ENCODE measurements at regions not wholly inside any gene's neighbourhood (a gene's known extent, or its start where the extent isn't known, plus 50 kb on each side); places are given as distances from the start of the nearest gene placed in this dataset.
"Not testable (repeated sequence)": the region's sequence is repeated elsewhere in the genome, so short reads cannot be mapped to it uniquely, and the experiment has no call there.

DNA sequence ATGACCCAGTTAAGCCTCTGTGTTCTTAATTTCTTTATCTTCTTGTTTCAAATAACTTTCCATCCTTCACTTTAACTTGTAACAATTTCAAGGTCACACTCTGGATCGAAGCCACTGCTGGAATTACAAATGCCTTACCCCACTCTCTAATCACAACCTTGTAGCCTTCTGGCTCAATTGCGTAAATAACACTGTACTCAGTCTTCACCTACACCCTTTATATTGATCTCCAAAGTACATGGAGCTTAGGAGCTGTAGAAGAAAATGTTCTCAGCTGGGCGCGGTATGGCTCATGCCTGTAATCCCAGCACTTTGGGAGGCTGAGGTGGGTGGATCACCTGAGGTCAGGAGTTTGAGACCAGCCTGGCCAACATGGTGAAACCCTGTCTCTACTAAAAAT is 164.3 kb upstream of the NPSR1 start:
- no peak for DNase-seq

DNA sequence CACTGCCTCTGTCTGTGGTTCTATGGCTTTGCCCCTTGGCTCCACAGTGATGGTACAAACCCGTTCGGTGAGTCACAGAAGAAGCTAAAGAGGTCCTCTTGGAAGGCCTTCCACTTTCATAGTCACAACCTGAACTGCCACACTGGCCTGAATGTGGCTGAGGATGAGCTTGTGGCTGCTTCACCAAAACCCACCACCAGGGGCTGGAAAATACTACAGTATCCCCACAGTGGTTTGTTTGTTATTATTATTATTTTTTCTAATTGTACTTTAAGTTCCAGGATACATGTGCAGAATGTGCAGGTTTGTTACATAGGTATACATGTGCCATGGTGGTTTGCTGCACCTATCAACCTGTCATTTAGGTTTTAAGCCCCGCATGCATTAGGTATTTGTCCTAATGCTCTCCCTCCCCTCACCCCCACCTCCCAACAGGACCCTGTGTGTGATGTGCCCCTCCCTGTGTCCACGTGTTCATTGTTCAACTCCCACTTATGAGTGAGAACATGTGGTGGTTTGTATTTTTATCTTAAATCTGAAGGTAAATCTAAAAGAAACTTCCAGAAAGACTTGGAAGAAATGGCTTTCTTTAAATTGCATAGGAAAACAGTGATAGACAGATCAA is 160.8 kb upstream of the NPSR1 start:
- no peak for DNase-seq

DNA sequence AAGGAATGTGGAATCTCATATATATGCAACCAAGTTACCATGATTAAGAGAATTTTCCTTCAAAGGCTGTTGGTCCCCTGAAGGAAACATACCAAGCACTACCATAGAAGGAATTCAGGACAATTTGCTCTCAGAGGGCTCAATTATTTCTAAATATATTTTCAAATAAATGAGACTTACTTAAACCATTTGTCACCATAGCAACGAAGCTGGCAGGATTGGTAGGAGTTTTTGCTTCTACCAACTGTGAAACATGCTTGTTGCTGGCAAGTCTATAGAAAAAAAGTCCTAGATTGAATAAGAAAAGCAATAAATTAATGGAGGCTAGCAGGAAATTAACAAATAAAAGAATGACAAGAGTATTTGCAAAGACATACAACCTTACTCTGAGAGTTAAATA is 156.9 kb upstream of the NPSR1 start:
- no peak for DNase-seq

DNA sequence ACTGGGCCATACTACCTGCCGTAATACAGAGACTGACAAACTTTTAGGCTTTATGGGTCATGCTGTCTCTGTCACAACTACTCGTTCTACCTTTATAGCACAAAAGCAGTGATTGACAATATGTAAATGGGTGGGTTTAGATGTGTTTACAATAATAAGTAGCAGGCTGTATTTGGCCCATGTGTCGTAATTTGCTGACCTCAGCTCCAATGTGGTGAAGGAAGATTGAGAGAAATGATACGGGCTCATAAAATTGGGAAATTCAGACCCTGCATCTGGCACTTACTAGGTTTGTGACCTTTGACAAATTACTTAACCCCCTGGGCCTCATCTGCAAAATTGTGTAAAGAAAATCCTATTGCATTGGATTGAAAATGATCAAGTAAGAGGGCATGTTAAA is 150.8 kb upstream of the NPSR1 start:
- DNase-seq: no peak

DNA sequence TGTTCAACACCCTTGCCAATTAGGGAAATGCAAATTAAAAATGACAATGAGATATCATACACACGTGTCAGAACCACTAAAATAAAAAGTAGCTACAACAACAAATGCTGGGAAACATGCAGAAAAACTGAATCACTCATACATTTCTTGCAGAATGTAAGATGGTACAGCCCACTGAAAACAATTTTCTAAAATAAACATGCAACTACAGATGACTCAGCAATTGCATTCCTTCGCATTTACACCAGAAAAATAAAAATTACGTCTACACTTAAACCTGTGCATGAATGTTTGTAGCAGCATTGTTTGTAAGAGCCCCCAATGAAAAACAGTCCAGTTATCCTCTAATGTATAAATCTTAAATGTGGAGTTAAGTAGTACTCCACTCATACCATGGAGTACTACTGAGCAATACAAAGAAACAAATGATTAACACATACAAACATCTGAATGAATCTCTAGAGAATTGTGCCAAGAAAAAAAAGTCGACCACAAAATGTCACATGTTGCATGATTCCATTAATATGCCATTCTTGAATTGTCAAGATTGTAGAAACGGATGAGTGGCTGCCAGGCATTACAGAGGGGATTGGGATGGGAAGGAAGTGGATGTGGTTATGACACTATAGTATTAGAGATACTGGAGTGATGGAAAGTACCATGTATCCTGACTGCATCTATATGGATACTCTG is 134.6 kb upstream of the NPSR1 start:
- no peak for DNase-seq

DNA sequence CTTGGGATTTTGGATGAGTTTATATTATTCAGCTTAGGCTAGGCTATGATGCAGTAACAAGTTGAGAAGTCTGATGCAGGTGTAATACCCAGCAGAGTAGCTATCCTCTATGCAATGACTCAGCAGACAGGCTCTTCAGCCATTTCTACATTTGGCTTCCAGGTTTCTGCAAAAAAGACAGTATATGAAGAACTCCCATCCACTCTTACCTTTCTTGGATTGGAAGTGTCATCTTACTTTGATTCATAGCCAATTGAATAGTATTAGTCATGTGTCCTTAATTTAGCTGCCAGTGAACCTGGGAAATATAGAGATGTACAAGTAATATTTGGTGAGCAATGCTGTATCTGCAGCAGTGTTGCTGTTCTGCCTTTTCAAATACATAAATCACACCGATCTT is 127.8 kb upstream of the NPSR1 start:
- no peak for DNase-seq

DNA sequence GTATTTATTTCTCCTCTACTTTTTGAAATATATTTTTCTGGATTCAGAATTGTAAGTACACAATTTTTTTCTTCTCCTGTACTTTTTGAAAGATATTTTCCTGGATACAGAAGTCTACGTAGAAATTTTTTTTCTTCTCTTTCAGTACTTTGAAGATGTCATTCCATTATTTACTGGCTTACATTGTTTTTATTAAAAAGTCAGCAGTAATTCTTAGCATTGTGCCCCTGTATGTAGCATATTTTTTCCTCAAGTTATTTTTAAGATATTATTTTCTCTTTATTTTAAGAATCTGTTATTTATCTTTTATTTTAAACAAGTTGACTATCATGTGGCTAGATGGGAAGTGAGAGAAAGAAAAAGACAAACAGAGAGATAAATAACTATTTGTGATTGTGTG is 119.0 kb upstream of the NPSR1 start:
- DNase-seq: no peak

DNA sequence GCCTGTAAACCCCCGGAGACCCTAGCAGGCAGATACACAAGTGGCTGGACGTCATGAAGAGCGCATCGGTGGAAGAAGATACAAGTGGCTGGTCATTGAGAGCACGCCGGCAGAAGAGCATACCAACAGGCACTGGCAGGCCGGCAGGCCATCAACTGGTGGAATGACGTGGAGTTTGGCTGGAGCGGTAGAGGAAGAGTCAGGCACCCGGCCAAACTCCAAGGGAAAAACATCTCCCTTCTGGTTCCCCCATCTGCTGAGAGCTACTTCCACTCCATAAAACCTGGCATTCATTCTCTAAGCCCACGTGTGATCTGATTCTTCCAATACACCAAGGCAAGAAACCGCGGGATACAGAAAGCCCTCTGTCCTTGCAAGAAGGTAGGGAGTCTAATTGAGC is 113.4 kb upstream of the NPSR1 start:
- no peak for DNase-seq

DNA sequence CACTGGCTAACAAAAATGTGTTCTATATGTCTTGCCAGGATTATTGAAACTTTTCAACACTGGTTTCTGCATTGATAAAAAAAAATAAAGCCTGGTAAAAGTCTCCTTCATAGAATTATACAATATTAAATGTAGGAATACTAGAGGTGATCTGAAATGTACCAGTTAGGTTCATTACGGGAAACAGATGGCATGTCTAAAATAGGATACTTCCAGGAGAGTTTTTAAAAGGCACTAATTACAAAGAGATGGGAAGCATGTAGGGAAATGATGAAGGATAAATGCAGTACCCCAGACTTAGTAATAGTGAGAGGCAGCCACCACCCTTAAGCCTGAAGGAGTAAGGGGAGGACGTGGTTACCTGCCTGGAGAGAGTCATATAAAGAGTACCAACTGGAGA is 107.0 kb upstream of the NPSR1 start:
- no peak for DNase-seq

DNA sequence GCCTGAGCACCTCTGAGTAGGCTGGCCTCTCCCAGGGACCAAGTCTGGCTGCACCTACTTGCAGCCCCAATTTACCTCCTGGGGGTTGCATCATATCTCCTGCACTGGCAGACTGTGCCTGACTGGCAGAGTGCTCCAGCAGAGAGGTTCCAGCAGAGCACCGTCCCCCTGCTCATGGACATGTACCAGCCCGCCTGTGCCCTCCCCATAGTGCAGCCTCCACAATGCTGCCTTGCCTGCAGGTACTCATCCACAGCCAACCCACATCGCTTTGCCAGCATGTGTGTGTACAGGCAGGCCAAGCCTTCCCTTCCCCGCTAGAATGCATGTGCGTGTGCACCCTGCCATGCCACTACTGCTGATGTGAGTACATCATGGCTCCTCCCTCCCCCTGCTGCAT is 105.5 kb upstream of the NPSR1 start:
- DNase-seq: no peak

DNA sequence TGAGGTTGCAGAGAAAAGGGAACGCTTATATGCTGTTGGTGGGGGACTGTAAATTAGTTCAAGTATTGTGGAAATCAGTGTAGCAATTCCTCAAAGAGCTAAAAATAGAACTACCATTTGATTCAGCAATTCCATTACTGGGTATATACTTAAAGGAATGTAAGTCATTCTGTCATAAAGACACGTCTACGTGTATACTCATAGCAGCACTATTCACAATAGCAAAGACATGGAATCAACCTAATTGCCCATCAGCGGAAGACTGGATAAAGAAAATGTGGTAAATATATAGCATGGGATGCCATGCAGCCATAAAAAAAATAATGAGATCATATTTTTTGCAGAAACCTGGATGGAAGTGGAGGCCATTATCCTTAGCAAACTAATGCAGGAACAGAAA is 100.0 kb upstream of the NPSR1 start:
- DNase-seq: no peak

DNA sequence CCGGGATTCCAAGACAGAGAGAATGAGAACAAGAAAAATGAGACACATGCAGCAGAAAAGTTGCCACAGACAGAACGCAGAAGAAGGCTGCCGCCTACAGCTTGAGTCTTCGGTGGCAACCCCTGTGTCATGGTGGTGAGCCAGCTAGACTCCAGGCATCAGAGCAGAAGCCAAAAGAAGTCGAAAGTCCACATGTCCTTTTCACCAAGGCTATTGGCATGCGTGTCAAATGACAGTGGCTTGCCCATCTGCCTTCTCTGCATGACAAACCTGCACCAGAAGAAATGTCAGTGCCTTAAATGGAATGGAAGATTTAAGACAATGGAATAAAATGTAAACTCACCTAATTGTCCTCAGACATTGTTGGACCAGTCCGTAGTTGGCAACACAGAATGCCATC is 93.9 kb upstream of the NPSR1 start:
- DNase-seq: no peak

DNA sequence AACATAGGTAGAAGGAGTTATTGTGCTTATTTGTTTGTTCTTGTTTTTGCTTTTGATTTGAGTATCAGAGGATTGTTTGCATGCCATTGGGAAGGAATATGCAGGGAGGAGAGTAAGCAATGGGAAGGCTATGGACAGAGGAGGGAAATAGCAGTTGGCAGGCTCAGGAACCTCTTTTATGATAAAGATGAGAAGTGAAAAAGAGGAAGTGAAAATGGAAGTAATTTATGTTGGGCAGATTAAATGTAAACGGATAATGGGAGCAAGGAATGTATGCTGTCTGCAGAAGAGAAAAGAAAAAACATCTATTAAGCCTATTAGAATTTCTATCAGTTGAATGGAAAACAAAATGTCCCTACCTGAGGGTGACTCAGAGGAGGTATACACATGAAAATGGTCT is 90.1 kb upstream of the NPSR1 start:
- DNase-seq: no peak

DNA sequence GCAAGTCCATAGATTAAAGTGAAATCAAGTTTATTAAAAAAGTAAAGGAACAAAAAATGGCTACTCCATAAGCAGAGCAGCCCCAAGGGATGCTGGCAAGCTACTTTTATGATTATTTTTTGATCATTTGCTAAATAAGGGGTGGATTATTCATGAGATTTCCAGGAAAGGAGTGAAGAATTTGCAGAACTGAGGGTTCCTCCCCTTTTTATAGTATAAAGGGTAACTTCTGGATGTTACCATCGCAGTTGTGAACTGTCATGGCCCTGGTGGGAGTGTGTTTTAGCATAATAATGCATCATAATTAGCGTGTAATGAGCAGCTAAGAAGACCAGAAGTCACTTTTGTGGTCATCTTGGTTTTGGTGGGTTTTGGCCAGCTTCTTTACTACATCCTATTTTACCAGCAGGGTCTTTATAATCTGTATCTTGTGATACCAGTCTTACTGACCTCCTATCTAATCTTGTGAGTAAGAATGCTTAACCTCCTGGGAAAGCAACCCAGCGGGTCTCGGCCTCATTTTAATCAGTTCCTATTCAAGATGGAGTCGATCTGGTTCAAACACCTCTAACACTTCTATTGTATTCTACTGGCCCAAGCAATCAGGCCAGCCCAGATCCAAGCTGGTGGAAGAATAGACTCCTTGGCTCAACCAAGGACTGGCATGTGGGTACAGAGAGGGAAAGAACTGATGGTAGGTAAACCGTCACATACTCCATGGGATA is 87.9 kb upstream of the NPSR1 start:
- DNase-seq: no peak

DNA sequence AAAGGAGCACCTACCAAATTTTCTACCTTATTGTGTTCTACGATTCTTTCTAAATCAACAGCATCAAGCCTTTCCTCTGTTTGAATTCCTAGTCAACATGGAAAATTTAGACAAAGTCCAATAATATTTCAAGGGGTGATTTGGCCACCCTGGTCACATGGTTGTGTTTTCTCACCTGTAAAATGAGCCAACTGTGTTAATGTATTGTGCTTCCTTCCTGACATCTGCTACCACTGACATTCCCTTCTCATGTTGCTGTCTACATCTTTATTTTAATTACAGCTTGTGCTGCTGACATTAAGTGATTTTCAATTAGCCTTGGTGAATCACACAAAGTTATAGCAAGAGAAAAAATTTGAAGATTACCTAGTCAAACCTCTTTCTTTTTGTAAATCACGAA is 83.0 kb upstream of the NPSR1 start:
- no peak for DNase-seq

DNA sequence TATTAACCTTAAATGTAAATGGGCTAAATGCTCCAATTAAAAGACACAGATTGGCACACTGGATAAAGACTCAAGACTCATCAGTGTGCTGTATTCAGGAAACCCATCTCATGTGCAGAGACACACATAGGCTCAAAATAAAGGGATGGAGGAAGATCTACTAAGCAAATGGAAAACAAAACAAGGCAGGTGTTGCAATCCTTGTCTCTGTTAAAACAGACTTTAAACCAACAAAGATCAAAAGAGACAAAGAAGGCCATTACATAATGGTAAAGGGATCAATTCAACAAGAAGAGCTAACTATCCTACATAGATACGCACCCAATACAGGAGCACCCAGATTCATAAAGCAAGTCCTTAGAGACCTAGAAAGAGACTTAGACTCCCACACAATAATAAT is 80.1 kb upstream of the NPSR1 start:
- not testable (repeated sequence) for DNase-seq

DNA sequence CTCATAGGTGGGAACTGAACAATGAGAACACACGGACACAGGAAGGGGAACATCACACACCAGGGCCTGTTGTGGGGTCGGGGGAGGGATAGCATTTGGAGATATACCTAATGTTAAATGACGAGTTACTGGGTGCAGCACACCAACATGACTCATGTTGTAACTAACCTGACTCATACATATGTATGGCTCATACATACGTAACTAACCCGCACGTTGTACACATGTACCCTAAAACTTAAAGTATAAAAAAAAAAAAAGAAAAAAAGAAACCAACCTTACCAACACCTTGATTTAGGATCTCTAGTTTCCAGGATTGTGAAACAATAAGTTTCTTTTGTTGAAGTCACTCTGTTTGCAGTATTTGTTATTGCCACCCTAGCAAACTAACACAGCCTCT is 76.3 kb upstream of the NPSR1 start:
- DNase-seq: not testable (repeated sequence)

DNA sequence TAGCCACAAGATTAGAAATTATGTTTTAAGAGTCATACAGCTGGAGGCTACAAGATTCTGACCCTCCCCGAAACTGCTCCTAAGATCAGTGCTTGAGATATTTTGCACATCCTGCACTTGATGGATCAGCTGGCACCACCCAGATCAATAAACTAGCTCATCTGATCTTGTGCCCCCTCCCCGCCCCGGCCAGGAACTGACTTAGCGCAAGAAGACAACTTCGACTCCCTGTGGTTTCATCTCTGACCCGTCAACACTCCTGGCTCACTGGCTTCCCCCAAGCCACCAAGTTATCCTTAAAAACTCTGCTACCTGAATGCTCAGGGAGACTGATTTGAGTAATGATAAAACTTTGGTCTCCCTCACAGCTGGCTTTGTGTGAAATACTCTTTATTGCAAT is 73.5 kb upstream of the NPSR1 start:
- no peak for DNase-seq

DNA sequence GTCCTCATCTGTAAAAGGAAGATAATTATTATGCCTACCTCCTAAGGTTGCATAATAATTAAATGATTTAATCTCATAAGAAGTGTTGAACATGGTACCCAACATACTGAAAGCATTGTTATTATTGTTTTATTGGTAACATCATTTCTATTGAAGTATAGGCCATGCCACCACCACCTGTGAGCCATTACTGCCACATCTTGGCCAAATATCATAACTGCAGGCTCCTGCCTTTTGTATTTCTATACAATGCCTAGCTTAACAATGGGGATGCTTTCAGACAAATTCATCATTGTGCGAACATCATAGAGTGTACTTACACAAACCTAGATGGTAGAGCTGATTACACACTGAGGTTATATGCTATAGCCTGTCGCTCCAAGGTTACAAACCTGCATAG is 61.1 kb upstream of the NPSR1 start:
- DNase-seq: no peak

DNA sequence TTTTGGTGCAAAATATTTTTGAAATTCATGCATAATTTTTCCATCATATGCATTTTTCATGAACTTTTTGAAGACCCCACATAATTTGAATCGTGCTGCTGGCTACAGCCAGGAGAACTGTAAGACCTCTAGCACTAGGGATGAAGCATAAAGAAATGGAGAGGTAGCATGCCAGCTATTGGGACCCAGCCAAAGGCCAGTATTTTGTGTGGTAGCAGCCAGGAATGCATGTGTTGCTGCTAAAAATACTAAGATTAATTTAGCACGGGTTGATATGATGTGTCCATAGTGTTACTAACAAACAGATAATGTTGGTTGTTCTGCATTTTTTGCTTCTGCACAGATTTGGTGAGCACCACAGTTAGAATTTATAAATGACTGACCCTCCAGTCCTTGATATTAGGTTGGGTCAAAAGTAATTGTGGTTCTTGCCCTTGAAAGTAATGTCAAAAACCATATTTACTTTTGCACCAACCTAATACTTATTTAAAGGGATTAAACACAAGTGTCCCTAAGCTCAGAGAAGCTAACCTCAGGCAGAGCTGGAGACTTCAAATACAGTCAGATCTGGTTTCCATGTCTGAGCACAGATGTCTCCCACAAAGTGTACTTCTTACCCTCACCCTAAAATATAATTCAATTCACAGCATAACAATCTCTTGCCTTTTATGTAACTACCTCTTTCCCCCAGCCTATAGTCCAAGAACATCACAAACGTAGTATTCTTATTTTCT is 54.1 kb upstream of the NPSR1 start:
- DNase-seq: no peak
